Bronchial epithelial cell (primary cell): ENCODE measurements at regions not wholly inside any gene's neighbourhood (a gene's known extent, or its start where the extent isn't known, plus 50 kb on each side); places are given as distances from the start of the nearest gene placed in this dataset.

Experiments
- DNase-seq: peaks from one replicate; pipeline ENCODE4 v3.0.0-alpha.2; 2010; ENCODE audit warnings: low read depth
- FAIRE-seq: peaks from 2 replicates; lab custom pipeline; 2011; peaks lifted over from hg19 to GRCh38; lab: Jason Lieb, UNC
- H3K27me3 ChIP-seq: 2 replicates; pipeline ENCODE4 v1.5.1; 2011; ENCODE audit warnings: low read length; ENCODE audit not compliant: control insufficient read depth, insufficient read depth
- H3K36me3 ChIP-seq: 2 replicates; pipeline ENCODE4 v1.5.1; 2011; ENCODE audit warnings: low read length; ENCODE audit not compliant: control insufficient read depth, insufficient read depth
- H3K4me3 ChIP-seq: 2 replicates; pipeline ENCODE4 v1.5.1; 2011; ENCODE audit warnings: mild to moderate bottlenecking, low read depth, low read length, control low read depth
- TF ChIP-seq, protein P1 (sequence below): IDR thresholded peaks from 2 replicates; pipeline ENCODE4 v1.5.1; 2011; ENCODE audit warnings: mild to moderate bottlenecking, moderate library complexity, low read length, control low read depth, inconsistent platforms; ENCODE audit not compliant: insufficient read depth, severe bottlenecking

DNA sequence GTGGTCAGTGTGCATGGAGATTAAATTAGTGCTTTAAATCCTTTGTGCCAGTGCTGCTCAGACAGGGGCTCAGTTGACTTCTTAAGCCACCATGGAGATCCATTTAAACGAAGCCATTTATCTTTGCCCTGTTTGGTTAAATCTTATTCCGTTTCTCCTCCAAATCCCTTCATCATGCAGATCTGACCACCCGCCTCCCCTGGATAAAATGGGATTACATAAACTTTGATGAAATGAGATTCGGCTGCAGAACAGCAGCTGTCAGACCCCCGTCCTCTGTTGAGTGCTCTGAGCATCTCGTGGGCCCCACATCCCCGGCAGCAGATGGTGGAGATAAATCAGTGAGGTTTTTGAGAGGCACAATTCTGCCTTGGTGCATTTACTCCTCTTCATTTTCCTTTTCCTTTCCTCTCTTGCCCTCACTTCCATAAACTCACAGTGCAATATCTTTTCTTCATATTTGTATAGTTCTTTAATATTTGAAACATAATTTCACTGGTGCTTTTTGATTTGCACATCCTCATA lies 84.4 kb upstream of the TWIST2 start:
- Histone ChIP-seq H3K36me3 (no peaks in the 10 kb centered on the region), H3K27me3 (no peaks in the 10 kb centered on the region), H3K4me3 (no peak overlapping the region)
- TF ChIP-seq, protein P1, sequence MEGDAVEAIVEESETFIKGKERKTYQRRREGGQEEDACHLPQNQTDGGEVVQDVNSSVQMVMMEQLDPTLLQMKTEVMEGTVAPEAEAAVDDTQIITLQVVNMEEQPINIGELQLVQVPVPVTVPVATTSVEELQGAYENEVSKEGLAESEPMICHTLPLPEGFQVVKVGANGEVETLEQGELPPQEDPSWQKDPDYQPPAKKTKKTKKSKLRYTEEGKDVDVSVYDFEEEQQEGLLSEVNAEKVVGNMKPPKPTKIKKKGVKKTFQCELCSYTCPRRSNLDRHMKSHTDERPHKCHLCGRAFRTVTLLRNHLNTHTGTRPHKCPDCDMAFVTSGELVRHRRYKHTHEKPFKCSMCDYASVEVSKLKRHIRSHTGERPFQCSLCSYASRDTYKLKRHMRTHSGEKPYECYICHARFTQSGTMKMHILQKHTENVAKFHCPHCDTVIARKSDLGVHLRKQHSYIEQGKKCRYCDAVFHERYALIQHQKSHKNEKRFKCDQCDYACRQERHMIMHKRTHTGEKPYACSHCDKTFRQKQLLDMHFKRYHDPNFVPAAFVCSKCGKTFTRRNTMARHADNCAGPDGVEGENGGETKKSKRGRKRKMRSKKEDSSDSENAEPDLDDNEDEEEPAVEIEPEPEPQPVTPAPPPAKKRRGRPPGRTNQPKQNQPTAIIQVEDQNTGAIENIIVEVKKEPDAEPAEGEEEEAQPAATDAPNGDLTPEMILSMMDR, result no peak
- FAIRE-seq (peak; percentile 32), DNase-seq (no peak)

DNA sequence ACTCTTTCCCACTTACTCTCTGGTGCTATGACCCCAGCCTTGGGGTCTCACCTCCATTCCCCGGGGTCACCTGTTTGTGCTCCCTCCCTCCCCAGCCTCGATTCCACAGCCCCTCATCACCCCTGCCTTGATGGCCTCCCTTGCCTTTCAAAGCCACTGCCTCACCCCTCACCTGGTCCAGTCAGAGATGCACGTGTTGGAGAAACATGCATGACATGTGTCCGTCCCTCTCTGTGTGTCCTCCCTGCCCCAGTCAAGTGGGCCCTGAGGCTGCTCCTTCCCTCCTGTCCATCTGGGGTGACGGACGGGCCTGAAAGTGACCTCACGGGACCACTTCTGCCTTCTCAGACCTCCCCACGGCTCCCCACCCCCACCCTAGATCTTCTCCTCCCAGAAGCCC lies 82.3 kb upstream of the TWIST2 start:
- Histone ChIP-seq H3K27me3 (no peaks in the 10 kb centered on the region), H3K36me3 (no peaks in the 10 kb centered on the region)

DNA sequence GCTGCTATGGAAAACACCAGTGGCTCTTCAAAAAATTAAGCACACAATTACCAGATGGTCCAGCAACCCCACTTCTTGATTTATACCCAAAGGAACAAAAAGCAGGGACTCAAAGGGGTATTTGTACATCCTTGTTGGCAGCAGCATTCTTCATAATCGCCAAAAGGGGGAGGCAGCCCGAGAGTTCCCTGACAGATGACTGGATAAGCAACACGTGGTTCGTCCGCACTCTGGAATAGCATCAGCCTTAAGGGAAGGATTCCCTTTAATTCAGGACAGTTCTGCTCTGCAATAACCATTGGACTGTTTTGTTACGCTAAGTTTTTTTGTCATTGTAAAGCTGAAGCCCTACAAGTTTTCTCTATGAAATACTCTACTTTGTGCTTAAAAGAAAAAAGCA lies 76.7 kb upstream of the TWIST2 start:
- Histone ChIP-seq H3K4me3 (no peak overlapping the region), H3K36me3 (no peaks in the 10 kb centered on the region), H3K27me3 (no peaks in the 10 kb centered on the region)
- TF ChIP-seq, protein P1, result no peak
- no peak for DNase-seq
- no peak for FAIRE-seq

More for the DNA sequence above, 82.3 kb upstream of the TWIST2 start:
- FAIRE-seq, result no peak
- no peak for DNase-seq
- TF ChIP-seq, protein P1, result no peak
- H3K4me3 ChIP-seq, result no peak overlapping the region

DNA sequence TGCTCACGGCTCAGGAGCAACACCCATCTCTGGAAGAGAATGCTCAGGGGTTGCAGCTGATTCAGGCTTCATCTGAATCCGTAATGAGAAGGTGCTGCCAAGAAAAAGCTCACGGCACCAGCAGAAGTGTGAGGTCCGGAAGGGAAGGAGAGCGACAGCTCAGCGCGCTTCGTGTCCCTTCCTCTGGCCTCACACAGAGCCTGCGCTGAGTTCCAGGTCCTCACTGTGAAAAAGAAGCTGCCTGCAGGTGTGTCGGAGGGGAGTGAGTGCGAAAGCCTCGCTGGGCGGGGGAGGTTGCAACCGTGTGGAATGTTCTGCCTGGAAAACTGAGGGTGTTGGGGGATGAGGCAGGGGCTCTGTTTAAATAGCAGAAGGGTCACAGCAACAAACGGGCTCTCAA lies 76.2 kb upstream of the TWIST2 start:
- DNase-seq (no peak), FAIRE-seq (no peak)
- TF ChIP-seq, protein P1, result no peak
- Histone ChIP-seq H3K36me3 (no peaks in the 10 kb centered on the region), H3K27me3 (no peaks in the 10 kb centered on the region), H3K4me3 (no peak overlapping the region)

DNA sequence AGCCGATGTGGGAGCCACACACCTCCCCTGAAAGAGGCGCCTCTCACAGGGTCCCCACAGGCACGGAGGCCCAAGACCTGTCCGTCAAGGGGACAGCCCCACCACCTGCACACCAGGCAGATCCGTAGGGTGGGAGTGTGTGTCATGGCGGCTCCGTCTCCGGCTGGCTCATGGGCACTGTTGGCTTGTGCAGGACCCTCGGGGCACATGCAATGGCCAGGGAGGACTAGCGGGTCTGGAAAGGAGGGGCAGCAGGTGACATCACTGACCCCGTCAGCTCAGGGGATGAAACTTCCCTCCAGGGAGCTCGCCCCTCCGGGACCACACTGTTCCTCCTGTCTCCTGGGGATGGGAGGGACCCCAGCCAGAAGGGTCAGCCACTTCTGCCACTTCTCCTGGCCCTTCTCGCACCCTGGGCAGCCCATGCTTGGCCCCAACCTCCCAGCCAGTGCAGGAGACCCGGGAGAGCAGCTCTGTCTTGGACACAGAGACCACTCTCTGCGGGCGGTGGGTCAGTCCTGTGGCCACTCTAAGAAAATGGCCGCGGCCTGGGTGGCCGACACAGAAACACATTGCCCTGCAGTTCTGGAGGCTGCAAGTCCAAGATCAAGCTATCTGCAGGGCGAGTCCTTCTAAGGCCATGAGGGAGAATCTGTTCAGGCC lies 75.1 kb upstream of the TWIST2 start:
- FAIRE-seq (no peak), DNase-seq (no peak)
- no peak overlapping the region for H3K4me3 ChIP-seq
- no peaks in the 10 kb centered on the region for H3K27me3 ChIP-seq
- H3K36me3 ChIP-seq, result no peaks in the 10 kb centered on the region
- TF ChIP-seq, protein P1, result no peak

DNA sequence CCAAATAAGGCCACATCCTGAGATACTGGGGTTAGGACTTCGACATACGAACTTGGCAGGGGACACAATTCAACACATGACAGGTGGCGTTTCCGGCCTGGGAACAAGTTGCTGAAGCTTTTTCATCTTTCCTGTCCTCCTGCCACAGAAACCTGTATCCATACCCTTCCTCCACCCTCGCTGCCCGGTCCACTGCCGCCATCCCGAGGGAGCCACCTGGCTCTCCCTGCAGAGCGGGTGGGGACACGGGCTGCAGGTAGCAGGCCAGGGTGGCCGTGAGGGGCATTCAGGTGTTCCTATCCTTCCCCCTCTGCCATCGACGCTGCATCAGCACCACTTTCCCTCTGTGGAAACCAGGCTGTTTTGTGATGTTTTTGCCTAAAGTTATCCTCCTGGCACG lies 74.4 kb upstream of the TWIST2 start:
- TF ChIP-seq, protein P1, result no peak
- no peak for DNase-seq
- H3K4me3 ChIP-seq, result no peak overlapping the region
- FAIRE-seq, result no peak
- H3K27me3 ChIP-seq, result no peaks in the 10 kb centered on the region
- no peaks in the 10 kb centered on the region for H3K36me3 ChIP-seq
